IPS-18a (cell line): ENCODE measurements at regions not wholly inside any gene's neighbourhood (a gene's known extent, or its start where the extent isn't known, plus 50 kb on each side); places are given as distances from the start of the nearest gene placed in this dataset.

Experiments used
- H3K27ac ChIP-seq: one replicate; pipeline ENCODE4 v1.5.1; 2013; ENCODE audit warnings: low read length
- H3K27me3 ChIP-seq: one replicate; pipeline ENCODE4 v1.6.1; 2013; ENCODE audit warnings: mild to moderate bottlenecking, low read length; ENCODE audit not compliant: control insufficient read depth, insufficient read depth
- H3K36me3 ChIP-seq: one replicate; pipeline ENCODE4 v1.6.1; 2013; ENCODE audit warnings: low read depth, low read length; ENCODE audit not compliant: control insufficient read depth
- H3K4me1 ChIP-seq: one replicate; pipeline ENCODE4 v1.6.1; 2013; ENCODE audit warnings: low read depth, low read length; ENCODE audit not compliant: control insufficient read depth
- H3K4me3 ChIP-seq: one replicate; pipeline ENCODE4 v1.5.1; 2013; ENCODE audit warnings: low read length
- H3K9ac ChIP-seq: one replicate; pipeline ENCODE4 v1.6.1; 2013; ENCODE audit warnings: mild to moderate bottlenecking, low read length, moderate library complexity
- H3K9me3 ChIP-seq: one replicate; pipeline ENCODE4 v1.6.1; 2013; ENCODE audit warnings: low read depth, low read length; ENCODE audit not compliant: control insufficient read depth

DNA sequence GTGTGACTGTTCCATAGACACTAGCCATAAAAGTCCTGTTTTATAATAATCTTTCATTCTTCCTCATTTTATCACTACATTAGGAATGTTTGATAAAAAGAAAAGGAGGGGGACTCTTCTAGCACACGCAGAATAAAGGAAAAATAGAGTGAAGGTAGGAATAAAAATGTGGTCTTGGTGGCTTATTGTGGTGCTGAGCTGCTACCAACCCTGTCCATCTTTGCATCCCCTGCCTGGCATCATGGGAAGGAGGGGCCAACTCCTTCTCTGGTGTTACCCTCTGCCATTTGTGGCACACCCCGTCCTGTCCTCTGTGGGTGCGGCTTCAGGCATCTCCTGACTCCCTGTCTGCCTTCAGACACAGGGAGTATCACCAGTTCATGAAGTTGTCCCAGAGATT, 104.9 kb upstream of the ZNF536 start:
- H3K27me3 ChIP-seq, result no peaks in the 10 kb centered on the region
- H3K9ac ChIP-seq, result no peak overlapping the region
- no peaks in the 10 kb centered on the region for H3K9me3 ChIP-seq
- H3K4me1 ChIP-seq, result peaks cover 23% of the 10 kb centered on the region
- H3K36me3 ChIP-seq, result no peaks in the 10 kb centered on the region
- H3K27ac ChIP-seq, result no peak overlapping the region
- H3K4me3 ChIP-seq, result no peak overlapping the region

DNA sequence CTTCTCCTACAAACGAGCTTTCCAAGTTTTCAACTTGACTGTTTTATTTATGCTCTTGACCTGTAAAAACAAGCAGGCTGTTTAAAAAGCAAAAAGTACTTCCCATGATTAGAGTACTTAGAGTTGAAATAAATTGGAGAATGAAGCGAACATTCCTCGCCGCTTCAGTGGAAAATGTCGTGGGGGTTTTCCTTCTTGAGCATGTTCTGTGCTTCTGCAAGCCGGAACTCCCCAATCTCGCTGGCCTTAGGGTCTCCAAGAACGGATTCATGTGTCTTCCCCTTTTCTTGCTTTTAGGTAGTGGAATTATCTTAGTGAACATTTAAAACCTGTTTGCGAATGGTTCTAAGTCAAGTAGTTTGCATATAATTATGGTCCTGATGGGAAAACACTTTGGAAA, 103.6 kb upstream of the ZNF536 start:
- H3K4me1 ChIP-seq, result peaks cover 23% of the 10 kb centered on the region
- peaks cover 7% of the 10 kb centered on the region for H3K9me3 ChIP-seq
- H3K4me3 ChIP-seq, result no peak overlapping the region
- no peak overlapping the region for H3K27ac ChIP-seq
- no peaks in the 10 kb centered on the region for H3K27me3 ChIP-seq
- no peaks in the 10 kb centered on the region for H3K36me3 ChIP-seq
- H3K9ac ChIP-seq, result no peak overlapping the region

DNA sequence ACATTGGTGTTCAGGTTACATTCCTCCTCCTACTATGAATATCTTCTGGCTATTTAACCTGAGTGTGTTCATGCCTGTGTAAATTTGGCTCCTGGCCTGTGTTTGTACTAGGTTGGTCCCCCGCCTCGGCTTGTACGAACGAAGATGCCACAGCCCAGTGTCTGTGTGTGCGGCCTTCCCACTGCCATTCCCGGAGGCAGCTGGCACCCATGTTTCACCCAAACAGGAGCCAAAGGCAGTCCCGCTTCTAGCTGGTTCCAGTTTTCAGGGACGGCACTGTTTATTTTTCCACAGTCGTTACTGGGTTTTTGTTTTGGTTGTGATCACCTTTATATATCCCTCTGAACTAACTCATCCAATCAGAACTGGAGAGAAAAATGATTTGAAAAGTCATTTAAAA, 102.5 kb upstream of the ZNF536 start:
- no peak overlapping the region for H3K9ac ChIP-seq
- H3K9me3 ChIP-seq, result peaks cover 7% of the 10 kb centered on the region
- H3K4me3 ChIP-seq, result no peak overlapping the region
- no peaks in the 10 kb centered on the region for H3K36me3 ChIP-seq
- peaks cover 14% of the 10 kb centered on the region for H3K4me1 ChIP-seq
- H3K27ac ChIP-seq, result no peak overlapping the region
- H3K27me3 ChIP-seq, result no peaks in the 10 kb centered on the region

DNA sequence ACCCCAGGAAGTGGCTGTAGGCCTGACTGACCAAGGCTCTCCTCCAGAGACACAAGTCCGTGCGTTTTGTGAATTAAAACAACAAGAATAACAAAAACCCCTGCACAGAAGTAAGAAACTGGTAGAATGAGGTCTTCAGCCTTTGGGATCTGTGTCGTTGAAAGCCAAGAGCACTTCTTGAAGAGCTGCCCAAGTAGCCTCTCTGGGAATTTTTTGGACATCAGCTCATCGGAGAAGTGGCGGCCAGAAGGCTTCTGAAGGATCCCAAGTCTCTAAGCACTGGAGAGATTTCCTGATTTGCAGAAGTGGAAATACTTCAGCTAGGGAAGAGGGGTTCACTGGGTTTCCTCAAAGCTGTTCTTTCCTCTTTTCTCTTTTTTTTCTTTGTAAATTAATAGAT, 100.4 kb upstream of the ZNF536 start:
- H3K9me3 ChIP-seq, result peaks cover 7% of the 10 kb centered on the region
- no peak overlapping the region for H3K27ac ChIP-seq
- no peaks in the 10 kb centered on the region for H3K36me3 ChIP-seq
- no peaks in the 10 kb centered on the region for H3K27me3 ChIP-seq
- no peak overlapping the region for H3K4me3 ChIP-seq
- no peak overlapping the region for H3K9ac ChIP-seq
- peaks cover 11% of the 10 kb centered on the region for H3K4me1 ChIP-seq

DNA sequence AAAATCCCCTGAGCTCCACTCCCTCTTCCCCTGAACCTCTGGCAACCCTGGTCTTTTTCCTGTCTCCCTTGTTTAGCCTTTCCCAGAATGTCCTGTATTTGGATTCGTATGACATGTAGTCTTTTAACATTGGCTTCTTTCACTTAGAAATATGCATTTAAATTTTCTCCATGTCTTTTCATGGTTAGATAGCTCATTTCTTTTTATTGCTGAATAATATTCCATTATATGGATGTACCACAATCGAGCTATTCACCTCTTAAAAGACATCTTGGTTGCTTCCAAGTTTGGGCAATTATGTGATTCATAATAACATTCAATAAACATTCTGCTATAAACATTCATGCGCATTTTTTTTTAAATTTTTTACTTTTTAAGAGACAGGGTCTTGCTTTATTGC, 99.6 kb upstream of the ZNF536 start:
- H3K4me1 ChIP-seq, result peaks cover 14% of the 10 kb centered on the region
- H3K4me3 ChIP-seq, result no peak overlapping the region
- peaks cover 7% of the 10 kb centered on the region for H3K9me3 ChIP-seq
- H3K27me3 ChIP-seq, result no peaks in the 10 kb centered on the region
- no peak overlapping the region for H3K27ac ChIP-seq
- no peak overlapping the region for H3K9ac ChIP-seq
- no peaks in the 10 kb centered on the region for H3K36me3 ChIP-seq

DNA sequence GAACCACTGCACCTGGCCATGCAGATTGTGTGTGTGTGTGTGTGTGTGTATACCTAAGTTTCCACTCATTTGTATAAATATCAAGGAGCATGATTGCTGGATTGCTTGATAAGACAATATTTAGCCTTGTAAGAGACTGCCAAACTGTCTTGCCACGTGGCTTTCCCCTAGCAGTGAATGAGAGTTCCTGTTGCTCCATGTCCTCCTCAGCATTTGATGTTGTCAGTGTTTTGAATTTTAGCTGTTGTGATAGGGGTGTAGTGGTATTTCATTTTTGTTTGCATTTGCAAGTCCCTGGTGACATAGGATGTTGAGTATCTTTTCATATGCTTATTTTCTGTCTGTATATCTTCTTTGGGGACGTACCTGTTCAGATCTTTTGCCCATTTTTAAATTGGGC, 99.0 kb upstream of the ZNF536 start:
- Histone ChIP-seq H3K27me3 (no peaks in the 10 kb centered on the region), H3K9ac (no peak overlapping the region), H3K36me3 (no peaks in the 10 kb centered on the region), H3K9me3 (peaks cover 7% of the 10 kb centered on the region), H3K4me3 (no peak overlapping the region), H3K4me1 (peaks cover 18% of the 10 kb centered on the region), H3K27ac (no peak overlapping the region)

DNA sequence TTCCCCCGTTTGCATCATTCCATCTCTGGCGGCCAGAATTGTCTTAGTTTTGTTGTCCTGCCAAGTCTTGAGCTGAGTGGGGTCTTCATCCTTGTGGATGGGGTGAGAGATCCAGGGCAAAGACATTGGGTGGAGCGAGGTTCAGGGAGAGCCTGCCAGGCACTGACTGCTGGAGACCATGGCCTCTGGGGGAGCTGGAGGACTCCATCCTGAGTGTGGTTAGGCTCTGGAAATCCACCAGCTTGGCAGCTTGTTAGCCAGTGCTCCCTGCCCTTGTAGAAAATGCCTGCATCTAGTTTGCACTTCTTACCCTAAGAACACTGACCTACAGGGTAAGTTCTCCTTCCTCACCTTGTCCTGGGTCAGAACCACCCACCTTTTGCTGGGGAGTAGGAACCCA, 97.2 kb upstream of the ZNF536 start:
- Histone ChIP-seq H3K9me3 (peaks cover 7% of the 10 kb centered on the region), H3K9ac (no peak overlapping the region), H3K4me3 (no peak overlapping the region), H3K4me1 (peaks cover 11% of the 10 kb centered on the region), H3K27ac (no peak overlapping the region), H3K36me3 (no peaks in the 10 kb centered on the region), H3K27me3 (no peaks in the 10 kb centered on the region)

DNA sequence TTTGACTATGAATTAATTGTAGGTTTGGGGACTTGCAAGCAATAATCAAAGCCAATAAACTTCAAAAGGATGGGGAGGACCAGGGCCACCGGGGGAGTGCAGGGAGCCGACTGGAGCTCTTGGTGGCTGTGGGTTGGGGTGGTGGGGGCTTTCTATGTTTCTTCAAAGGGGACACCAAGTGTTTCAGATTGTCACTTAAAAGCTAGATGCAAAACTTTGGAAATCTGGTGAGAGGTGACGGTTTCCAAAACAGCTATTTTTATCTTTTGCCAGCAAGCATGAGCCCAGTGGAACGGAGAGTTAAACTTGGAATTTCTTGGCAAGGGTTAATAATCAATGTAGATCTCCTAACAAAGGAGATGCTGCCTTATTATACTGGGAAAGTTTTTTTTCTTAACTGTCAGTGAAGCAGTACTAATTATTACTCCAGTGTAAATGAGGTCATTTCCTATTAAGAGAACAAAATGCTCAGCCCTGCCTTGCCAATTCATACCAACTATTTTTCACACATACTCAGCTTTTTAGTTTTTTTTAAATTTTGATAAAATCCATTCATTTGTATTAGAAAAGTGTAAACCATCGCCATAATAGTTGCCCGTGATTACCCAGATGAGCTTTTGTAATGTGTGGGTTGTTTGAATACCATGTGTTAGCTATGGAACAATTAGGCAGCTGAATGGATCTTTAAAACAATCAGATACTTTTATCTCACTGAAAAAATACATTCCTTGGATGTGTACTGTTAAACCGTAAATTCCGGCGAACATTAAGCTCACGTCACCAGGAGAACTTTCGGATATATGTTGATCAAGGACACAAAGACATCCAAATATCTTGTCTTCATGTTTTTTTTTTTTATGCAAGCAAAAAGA, 95.9 kb upstream of the ZNF536 start:
- H3K9me3 ChIP-seq, result peaks cover 7% of the 10 kb centered on the region
- no peak overlapping the region for H3K4me3 ChIP-seq
- H3K4me1 ChIP-seq, result peaks cover 11% of the 10 kb centered on the region
- H3K27me3 ChIP-seq, result no peaks in the 10 kb centered on the region
- H3K27ac ChIP-seq, result no peak overlapping the region
- H3K9ac ChIP-seq, result no peak overlapping the region
- no peaks in the 10 kb centered on the region for H3K36me3 ChIP-seq

DNA sequence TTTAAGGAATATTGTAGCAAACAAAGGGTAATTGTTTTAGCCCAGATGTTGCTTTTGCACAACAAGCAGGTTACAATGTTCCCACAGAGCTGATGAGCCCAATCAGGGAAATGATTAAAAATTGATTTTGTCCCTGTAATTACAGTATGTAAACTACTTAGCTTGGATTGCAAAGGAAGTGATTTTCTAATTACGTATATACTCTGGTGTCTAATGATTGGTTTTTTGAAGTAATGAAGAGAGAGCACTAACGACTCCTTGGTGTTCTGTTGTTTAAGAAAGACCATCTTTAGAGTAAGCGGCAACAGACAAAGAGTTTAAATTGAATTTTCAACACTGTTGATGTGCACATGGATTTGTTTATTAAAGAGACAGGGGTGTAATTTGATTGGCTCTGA, 95.3 kb upstream of the ZNF536 start:
- Histone ChIP-seq H3K9ac (no peak overlapping the region), H3K4me1 (peaks cover 11% of the 10 kb centered on the region), H3K4me3 (no peak overlapping the region), H3K36me3 (no peaks in the 10 kb centered on the region), H3K9me3 (peaks cover 7% of the 10 kb centered on the region), H3K27ac (no peak overlapping the region), H3K27me3 (no peaks in the 10 kb centered on the region)

DNA sequence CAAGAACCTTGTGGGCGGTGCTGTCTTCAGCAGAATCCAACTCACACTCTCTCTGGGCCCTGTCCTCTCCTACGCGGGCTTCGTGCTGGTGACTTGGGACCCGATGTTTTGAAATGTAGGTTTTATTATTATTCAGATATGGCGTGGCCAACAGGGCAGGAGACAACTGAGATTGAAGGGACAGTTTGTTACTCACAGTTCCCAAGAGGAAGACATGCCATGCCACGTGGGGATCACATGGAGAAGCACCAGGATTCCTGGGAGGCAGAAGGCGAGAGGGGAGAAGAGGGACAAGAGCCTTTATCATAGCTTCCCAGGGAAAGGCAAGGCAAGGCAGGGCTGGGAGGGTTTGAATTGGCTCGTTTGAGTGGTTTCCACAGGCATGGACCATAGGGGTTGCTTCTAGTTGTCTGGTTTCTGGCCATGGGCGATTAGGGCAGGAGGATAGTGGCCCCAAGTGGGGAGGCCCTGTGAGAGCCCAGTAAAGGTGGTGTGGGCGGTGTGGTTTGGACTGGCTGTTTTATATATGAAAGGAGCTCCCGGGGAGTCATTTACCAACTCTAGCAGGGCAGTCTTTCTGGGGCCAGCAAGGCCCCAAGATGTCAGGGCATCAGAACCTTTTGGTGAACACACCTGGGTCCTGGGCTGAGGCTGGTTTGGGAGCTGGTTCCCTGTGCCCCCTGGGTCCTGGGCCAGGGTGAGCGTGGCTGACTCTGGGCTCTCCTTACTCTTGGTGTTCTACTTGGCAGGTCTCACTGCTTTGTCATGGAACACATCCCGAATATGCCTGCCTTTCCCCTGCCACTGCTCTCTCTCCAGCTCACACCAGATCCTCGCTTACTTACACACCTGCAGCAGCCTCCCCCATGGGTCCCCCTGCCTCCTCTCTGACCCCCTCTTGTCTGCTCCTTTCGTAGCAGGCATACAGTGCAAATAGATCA, 94.0 kb upstream of the ZNF536 start:
- Histone ChIP-seq H3K27me3 (no peaks in the 10 kb centered on the region), H3K9me3 (peaks cover under 1% of the 10 kb centered on the region), H3K4me3 (no peak overlapping the region), H3K27ac (no peak overlapping the region), H3K4me1 (peaks cover 11% of the 10 kb centered on the region), H3K9ac (no peak overlapping the region), H3K36me3 (no peaks in the 10 kb centered on the region)

DNA sequence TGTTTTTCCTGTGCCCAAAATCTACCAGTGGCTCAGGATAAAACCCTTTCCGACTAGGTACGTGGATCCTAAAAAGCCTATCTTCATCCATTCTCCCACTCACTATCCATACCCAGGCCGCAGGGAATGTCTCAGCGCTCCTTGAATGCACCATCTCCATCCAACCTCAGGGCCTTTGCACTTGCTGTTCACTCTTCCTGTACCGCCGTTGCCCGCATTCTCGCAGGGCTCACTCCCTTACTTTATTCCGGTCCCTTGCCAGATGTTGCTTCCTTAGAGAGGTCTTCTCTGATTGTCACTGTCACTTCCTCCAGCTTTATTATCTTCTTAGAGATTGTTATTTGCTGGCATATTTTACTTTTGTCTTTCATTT, 93.3 kb upstream of the ZNF536 start:
- Histone ChIP-seq H3K9ac (no peak overlapping the region), H3K27ac (no peak overlapping the region), H3K36me3 (no peaks in the 10 kb centered on the region), H3K27me3 (no peaks in the 10 kb centered on the region), H3K4me1 (peaks cover 11% of the 10 kb centered on the region), H3K9me3 (no peaks in the 10 kb centered on the region), H3K4me3 (no peak overlapping the region)
